Fibroblast of pulmonary artery (primary cell): ENCODE measurements at regions not wholly inside any gene's neighbourhood (a gene's known extent, or its start where the extent isn't known, plus 50 kb on each side); places are given as distances from the start of the nearest gene placed in this dataset.
"Not testable (repeated sequence)": the region's sequence is repeated elsewhere in the genome, so short reads cannot be mapped to it uniquely, and the experiment has no call there.

Experiments used
- DNase-seq: peaks from one replicate; pipeline ENCODE4 v3.0.0-alpha.2; 2010; ENCODE audit warnings: low read depth
- H3K4me3 ChIP-seq: replicated peaks from 2 replicates; pipeline ENCODE4 v1.5.1; 2011; ENCODE audit warnings: low read depth, mild to moderate bottlenecking, control low read depth, low read length, moderate library complexity
- TF ChIP-seq, protein P1 (sequence below): IDR thresholded peaks from 2 replicates; pipeline ENCODE4 v1.5.1; 2011; ENCODE audit warnings: mild to moderate bottlenecking, control low read depth, low read length, inconsistent platforms; ENCODE audit errors: missing control alignments

DNA sequence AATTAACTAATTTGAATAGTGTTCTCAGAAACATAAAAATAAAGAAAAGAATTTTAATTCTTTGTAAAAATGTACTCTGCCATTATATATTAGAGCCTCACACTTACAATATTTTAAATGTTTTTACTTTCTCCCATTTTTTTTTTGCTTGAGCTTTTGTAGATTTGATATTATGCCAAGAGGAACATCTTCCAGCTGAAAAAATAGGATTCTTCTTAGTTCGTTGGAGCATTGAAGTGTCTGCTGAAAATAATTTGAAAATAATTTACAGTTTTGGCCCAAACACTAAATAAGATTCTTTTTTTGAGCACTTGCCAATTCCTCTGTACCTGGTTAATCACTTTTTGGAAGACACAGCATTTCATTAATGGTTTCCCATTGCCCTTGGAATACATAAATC, 175.0 kb upstream of the COL11A1 start:
- TF ChIP-seq, protein P1, sequence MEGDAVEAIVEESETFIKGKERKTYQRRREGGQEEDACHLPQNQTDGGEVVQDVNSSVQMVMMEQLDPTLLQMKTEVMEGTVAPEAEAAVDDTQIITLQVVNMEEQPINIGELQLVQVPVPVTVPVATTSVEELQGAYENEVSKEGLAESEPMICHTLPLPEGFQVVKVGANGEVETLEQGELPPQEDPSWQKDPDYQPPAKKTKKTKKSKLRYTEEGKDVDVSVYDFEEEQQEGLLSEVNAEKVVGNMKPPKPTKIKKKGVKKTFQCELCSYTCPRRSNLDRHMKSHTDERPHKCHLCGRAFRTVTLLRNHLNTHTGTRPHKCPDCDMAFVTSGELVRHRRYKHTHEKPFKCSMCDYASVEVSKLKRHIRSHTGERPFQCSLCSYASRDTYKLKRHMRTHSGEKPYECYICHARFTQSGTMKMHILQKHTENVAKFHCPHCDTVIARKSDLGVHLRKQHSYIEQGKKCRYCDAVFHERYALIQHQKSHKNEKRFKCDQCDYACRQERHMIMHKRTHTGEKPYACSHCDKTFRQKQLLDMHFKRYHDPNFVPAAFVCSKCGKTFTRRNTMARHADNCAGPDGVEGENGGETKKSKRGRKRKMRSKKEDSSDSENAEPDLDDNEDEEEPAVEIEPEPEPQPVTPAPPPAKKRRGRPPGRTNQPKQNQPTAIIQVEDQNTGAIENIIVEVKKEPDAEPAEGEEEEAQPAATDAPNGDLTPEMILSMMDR, result no peak
- DNase-seq, result no peak
- H3K4me3 ChIP-seq, result no peak overlapping the region

- no peak for DNase-seq
- TF ChIP-seq, protein P1, result no peak
- no peak overlapping the region for H3K4me3 ChIP-seq
Observed at GRCh38 chr1:103275725-103276124, 167.4 kb upstream of the COL11A1 start.

- H3K4me3 ChIP-seq, result no peak overlapping the region
- TF ChIP-seq, protein P1, result no peak
- no peak for DNase-seq
Observed at GRCh38 chr1:103274886-103275285, 166.6 kb upstream of the COL11A1 start.

DNA sequence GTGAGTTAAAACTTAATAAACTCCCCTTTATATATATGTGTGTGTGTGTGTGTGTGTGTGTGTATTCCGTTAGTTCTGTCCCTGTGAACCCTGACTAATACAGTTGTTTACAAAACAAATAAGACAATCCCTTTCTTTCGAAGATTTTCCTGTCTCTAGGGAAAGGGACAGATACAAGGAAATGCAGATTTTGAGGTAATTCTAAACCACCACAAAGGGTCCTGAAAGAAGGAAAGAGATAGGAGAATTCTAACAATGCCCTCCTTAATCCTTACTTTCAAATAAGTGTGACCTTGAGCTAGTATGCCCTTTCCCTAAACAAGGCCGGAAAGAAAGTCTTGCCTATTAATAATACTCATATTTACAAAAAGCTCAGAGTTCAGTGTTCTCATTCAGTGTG, 164.8 kb upstream of the COL11A1 start:
- TF ChIP-seq, protein P1, result no peak
- H3K4me3 ChIP-seq, result no peak overlapping the region
- DNase-seq, result no peak

- not testable (repeated sequence) for H3K4me3 ChIP-seq
- peak; percentile 4 for DNase-seq
Observed at GRCh38 chr1:103271471-103271870, 163.1 kb upstream of the COL11A1 start.

- no peak for DNase-seq
- no peak overlapping the region for H3K4me3 ChIP-seq
- TF ChIP-seq, protein P1, result no peak
Observed at GRCh38 chr1:103267893-103268292, 159.6 kb upstream of the COL11A1 start.

DNA sequence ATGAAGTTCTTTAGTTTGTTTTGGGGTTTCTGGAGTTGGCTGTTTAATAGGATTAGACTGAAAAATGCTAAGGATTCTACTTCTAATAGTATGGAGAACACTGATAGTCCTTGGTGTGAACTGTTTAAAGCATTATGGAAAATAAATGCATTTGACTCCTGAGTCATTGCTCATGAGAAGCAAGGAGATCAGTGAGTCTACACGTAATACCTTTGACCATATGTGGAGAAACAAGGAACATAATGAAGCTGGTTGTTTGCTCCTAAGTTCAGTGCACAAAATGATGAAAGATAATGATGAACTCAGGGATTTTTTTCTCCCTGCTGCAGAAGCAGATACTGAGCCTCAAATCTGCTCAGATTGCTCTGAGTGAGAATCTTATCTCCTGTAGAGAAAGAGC, 158.9 kb upstream of the COL11A1 start:
- DNase-seq, result no peak
- H3K4me3 ChIP-seq, result no peak overlapping the region
- TF ChIP-seq, protein P1, result no peak

DNA sequence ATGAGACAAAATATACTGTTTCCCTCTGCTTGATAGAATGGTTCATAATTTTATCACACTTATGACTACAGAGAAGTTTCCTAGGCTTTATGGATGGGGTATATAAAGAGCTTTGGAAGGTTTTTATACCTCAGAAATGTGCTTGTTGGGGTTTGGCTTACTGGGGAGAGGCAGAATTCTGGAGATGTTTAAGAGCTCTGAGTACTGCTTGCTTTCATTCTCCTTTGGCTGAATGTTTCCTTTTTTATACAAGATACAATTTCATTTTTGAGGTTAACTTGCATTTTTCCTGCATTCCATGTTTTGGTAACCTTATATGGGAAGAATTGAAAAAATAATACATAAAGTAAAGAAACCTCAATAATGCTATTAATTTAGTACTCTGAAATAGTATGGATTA, 157.7 kb upstream of the COL11A1 start:
- peak; percentile 14 for DNase-seq
- TF ChIP-seq, protein P1, result no peak
- no peak overlapping the region for H3K4me3 ChIP-seq
